Right cardiac atrium (tissue), 5 donors: ENCODE measurements at regions not wholly inside any gene's neighbourhood (a gene's known extent, or its start where the extent isn't known, plus 50 kb on each side); places are given as distances from the start of the nearest gene placed in this dataset.
"Not testable (repeated sequence)": the region's sequence is repeated elsewhere in the genome, so short reads cannot be mapped to it uniquely, and the experiment has no call there.

Experiments used
- ATAC-seq, 2 donors: fragments of 200-7000 bp; cut with Tn5 transposase; one replicate each; pipeline versions ENCODE4 v1.8.0 to v1.9.1; 2020; ENCODE audit warnings: moderate library complexity in 2 of 2, mild to moderate bottlenecking in 1 of 2
- DNase-seq, 3 donors: peaks; one replicate each; pipeline ENCODE4 v3.0.0-alpha.2; 2020
- H3K27ac ChIP-seq: one replicate; pipeline ENCODE4 v1.5.1; 2013; ENCODE audit warnings: mild to moderate bottlenecking, low read length, control low read depth, moderate library complexity
- H3K27me3 ChIP-seq: one replicate; pipeline ENCODE4 v1.6.1; 2013; ENCODE audit not compliant: control insufficient read depth, insufficient read depth
- H3K4me1 ChIP-seq: one replicate; pipeline ENCODE4 v1.6.1; 2013; ENCODE audit warnings: low read length; ENCODE audit not compliant: control insufficient read depth, insufficient read depth
- H3K4me3 ChIP-seq: one replicate; pipeline ENCODE4 v1.5.1; 2013; ENCODE audit warnings: low read length, control low read depth
- H3K9me3 ChIP-seq: one replicate; pipeline ENCODE4 v1.6.1; 2013; ENCODE audit warnings: low read length; ENCODE audit not compliant: control insufficient read depth
- WGBS: extraction: QIAGEN DNeasy Blood & Tissue Kit; methylation state at CpG from one replicate; pipeline ENCODE4 v1.1.7; 2013; 5-methylcytosine and 5-hydroxymethylcytosine counted together
- intact Hi-C, 4 donors: fragments of 100-400 bp; cut with DNase I; formaldehyde crosslinking; loops; one replicate each; pipeline versions ENCODE4 v1.11.0 to v1.14.0; 2022 to 2023
- donor health status: healthy with polysubstance abuse.
- donor health status: DM: no; HTN: yes; CAD: no.
- donor health status: DM: no; HTN: no; CAD: no.
- donor health status: DM: no; HTN: yes; CAD: no; lungs with severe emphysema.
- donor health status: DM: yes; HTN: yes; CAD: no.

DNA sequence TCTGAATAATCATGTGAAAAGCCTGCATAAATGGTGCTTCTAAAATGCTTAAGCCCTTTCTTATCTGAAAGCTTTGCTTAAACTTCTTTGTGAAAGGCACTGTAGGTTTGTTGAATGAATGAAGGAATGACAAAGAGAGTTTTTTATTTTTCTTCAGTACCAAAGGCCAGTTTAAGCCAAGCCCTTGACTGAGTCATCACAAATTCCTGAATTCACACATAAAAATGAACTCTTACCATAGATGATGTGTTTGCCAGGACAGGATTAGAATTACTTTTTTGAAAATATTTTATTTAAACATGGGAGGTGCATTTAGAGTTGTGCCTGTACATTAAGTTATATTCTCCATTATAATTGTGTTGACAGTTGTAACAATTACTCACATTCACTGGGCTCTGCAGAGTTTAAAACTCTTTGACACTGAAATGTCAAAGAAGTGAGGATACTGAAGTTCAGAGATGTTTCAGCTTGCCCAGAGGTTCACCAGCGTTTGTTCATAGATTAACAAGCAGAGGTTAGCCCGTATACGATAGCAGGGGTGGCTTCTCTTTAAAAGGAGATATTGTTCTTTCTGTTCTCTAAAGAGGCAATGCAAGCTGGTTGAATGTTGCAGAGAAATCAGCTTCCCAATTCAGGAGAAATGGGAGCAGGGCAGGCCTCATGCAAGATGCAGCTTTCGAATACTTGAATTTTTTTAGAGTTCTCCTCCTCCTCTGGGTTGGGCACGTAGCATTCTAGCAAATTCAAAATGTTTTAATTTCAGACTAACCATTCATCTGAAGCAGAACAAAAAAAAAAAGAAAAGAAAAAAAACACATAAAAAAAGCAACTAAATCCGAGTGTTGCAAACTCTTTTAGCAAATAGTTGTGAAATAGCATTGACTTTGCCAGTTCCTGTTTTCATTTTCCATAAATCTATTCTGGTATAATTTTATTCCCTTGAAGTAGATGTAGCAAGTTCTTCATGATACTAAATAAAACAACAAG is 358.7 kb upstream of the KLF4 start:
- DNase-seq (no peak), ATAC-seq (peak in 1 of 2 donors; percentile 24)
- intact Hi-C loops, result no loop called here
- H3K9me3 ChIP-seq, result no peaks in the 10 kb centered on the region
- no peaks in the 10 kb centered on the region for H3K4me1 ChIP-seq
- H3K4me3 ChIP-seq, result no peak overlapping the region
- peak overlapping the region; percentile 36 for H3K27ac ChIP-seq
- 52% methylated on average over 6 of the region's 6 CpGs for WGBS
- no peaks in the 10 kb centered on the region for H3K27me3 ChIP-seq

DNA sequence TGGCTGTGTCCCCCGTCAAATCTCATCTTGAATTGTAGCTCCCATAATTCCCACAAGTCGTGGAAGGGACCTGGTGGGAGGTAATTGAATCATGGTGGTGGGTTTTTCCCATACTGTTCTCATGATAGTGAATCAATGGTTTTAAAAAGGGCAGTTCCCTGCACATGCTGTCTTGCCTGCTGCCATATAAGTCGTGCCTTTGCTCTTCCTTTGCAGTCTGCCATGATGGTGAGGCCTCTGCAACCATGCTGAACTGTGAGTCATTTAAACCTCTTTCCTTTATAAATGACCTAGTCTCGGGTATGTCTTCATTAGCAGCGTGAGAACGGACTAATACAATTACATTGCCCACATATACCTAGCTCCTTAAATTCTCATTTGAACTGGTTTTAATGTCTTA is 353.0 kb upstream of the KLF4 start:
- Histone ChIP-seq H3K9me3 (no peaks in the 10 kb centered on the region), H3K4me3 (no peak overlapping the region), H3K27me3 (no peaks in the 10 kb centered on the region), H3K27ac (no peak overlapping the region), H3K4me1 (no peaks in the 10 kb centered on the region)
- 89% methylated on average over 6 of the region's 6 CpGs for WGBS
- DNase-seq, result no peak
- intact Hi-C loops, result no loop called here
- ATAC-seq, result no peak

- no peaks in the 10 kb centered on the region for H3K9me3 ChIP-seq
- intact Hi-C loops, result no loop called here
- 80% methylated on average over 2 of the region's 2 CpGs for WGBS
- DNase-seq, result no peak
- H3K4me3 ChIP-seq, result no peak overlapping the region
- no peak for ATAC-seq
- no peaks in the 10 kb centered on the region for H3K4me1 ChIP-seq
- H3K27me3 ChIP-seq, result no peaks in the 10 kb centered on the region
- no peak overlapping the region for H3K27ac ChIP-seq
Observed at GRCh38 chr9:107841076-107841475, 351.5 kb upstream of the KLF4 start.

DNA sequence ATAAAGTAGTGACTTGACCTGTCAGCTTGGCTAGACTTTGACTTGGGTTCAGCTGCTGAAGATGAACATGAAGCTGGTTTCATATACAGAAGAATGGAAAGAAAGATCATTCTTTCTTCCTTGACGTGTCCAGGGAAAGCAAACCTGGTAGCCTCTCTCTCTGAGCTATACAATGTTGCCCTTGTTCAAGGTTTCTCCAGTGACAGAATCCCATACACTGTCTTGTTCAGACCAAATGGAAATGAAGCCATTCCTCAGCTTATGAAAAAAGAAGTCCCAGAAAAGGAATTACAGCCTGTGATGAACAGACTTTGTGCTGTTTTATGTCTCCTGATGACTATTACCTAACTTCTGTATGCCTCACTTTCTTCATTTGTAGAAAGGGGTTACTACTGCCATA is 349.8 kb upstream of the KLF4 start:
- intact Hi-C loops, result no loop called here
- DNase-seq, result no peak
- no peak overlapping the region for H3K27ac ChIP-seq
- no peak overlapping the region for H3K4me3 ChIP-seq
- H3K9me3 ChIP-seq, result no peaks in the 10 kb centered on the region
- no peaks in the 10 kb centered on the region for H3K27me3 ChIP-seq
- 92% methylated on average over 1 of the region's 1 CpG for WGBS
- no peaks in the 10 kb centered on the region for H3K4me1 ChIP-seq
- ATAC-seq, result no peak

DNA sequence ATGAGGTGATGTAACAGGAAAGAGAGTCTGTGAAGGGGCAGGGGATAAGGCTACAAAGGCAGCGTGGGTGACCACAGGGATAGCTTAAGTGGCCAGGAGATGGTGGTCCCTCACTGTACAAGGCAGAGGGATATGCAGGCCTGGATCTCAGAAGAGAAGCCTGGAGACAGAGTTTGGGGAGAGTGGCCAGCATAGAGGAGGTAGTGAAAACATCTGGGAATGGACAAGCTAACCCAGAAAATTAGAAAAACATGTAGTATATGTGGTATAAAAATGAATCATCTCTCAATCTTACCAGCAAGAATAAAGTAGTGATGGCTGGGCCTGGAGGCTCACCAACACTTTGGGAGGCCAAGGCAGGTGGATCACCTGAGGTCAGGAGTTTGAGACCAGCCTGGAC is 349.2 kb upstream of the KLF4 start:
- Histone ChIP-seq H3K4me3 (no peak overlapping the region), H3K27me3 (no peaks in the 10 kb centered on the region), H3K4me1 (no peaks in the 10 kb centered on the region), H3K27ac (no peak overlapping the region), H3K9me3 (no peaks in the 10 kb centered on the region)
- intact Hi-C loops, result no loop called here
- ATAC-seq (no peak), DNase-seq (no peak)
- 88% methylated on average over 1 of the region's 1 CpG for WGBS

GRCh38 chr9:107836300-107836699 is 346.7 kb upstream of the KLF4 start:
- DNase-seq (no peak), ATAC-seq (no peak)
- 86% methylated on average over 2 of the region's 2 CpGs for WGBS
- intact Hi-C loops, result no loop called here
- Histone ChIP-seq H3K27me3 (no peaks in the 10 kb centered on the region), H3K9me3 (no peaks in the 10 kb centered on the region), H3K27ac (no peak overlapping the region), H3K4me1 (no peaks in the 10 kb centered on the region), H3K4me3 (no peak overlapping the region)

GRCh38 chr9:107833295-107833694 is 343.7 kb upstream of the KLF4 start:
- intact Hi-C loops, result no loop called here
- ATAC-seq (peak in 1 of 2 donors; percentile 49), DNase-seq (no peak)

DNA sequence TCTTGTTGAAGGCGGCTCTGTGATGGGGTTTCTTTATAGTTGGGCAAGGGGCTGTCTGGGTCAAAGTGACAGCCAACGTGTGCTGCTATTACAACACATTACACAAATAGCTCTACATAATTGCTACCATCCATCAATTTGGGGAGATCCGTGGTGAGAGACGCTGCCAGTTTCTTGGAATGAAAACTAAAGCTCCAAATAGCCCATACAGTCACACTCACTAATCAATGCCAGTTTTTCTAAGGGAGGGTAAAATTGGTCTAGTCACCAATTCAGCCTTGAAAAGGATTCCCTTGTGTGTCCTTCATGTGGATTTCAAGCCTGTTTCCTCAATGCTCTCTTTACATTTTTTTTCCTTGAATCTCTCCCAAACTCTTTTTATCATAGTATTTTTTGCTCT is 343.3 kb upstream of the KLF4 start:
- no peak for DNase-seq
- H3K27ac ChIP-seq, result no peak overlapping the region
- ATAC-seq, result no peak
- 81% methylated on average over 4 of the region's 4 CpGs for WGBS
- H3K27me3 ChIP-seq, result no peaks in the 10 kb centered on the region
- no peaks in the 10 kb centered on the region for H3K4me1 ChIP-seq
- no peaks in the 10 kb centered on the region for H3K9me3 ChIP-seq
- intact Hi-C loops, result no loop called here
- H3K4me3 ChIP-seq, result no peak overlapping the region

More at GRCh38 chr9:107833295-107833694, 343.7 kb upstream of the KLF4 start:
- Histone ChIP-seq H3K4me1 (no peaks in the 10 kb centered on the region), H3K9me3 (no peaks in the 10 kb centered on the region), H3K27ac (no peak overlapping the region), H3K4me3 (no peak overlapping the region), H3K27me3 (no peaks in the 10 kb centered on the region)
- WGBS, result 81% methylated on average over 4 of the region's 4 CpGs

DNA sequence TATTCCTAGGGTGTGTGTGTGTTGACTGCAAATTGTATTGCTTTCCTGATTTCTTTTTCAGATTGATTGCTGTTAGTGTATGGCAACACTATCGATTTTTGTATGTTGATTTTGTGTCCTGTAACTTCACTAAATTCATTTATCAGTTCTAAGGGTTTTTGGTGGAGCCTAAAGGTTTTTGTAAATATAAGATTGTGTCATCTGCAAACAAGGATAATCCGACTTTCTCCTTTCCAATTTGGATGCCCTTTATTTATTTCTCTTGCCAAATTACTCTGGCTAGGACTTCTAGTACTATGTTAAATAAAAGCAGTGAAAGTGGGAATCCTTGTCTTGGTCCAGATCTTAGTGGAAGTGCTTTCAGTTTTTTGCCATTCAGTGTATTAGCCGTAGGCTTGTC is 340.9 kb upstream of the KLF4 start:
- DNase-seq, result no peak
- H3K9me3 ChIP-seq, result no peaks in the 10 kb centered on the region
- intact Hi-C loops, result no loop called here
- no peak overlapping the region for H3K27ac ChIP-seq
- 67% methylated on average over 3 of the region's 3 CpGs for WGBS
- H3K4me3 ChIP-seq, result no peak overlapping the region
- H3K4me1 ChIP-seq, result no peaks in the 10 kb centered on the region
- ATAC-seq, result no peak
- H3K27me3 ChIP-seq, result no peaks in the 10 kb centered on the region

- Histone ChIP-seq H3K9me3 (no peaks in the 10 kb centered on the region), H3K27ac (no peak overlapping the region), H3K4me1 (no peaks in the 10 kb centered on the region), H3K4me3 (no peak overlapping the region), H3K27me3 (no peaks in the 10 kb centered on the region)
- DNase-seq, result no peak
- intact Hi-C loops, result no loop called here
- 53% methylated on average over 2 of the region's 2 CpGs for WGBS
- ATAC-seq, result no peak
Observed at GRCh38 chr9:107827884-107828283, 338.3 kb upstream of the KLF4 start.

DNA sequence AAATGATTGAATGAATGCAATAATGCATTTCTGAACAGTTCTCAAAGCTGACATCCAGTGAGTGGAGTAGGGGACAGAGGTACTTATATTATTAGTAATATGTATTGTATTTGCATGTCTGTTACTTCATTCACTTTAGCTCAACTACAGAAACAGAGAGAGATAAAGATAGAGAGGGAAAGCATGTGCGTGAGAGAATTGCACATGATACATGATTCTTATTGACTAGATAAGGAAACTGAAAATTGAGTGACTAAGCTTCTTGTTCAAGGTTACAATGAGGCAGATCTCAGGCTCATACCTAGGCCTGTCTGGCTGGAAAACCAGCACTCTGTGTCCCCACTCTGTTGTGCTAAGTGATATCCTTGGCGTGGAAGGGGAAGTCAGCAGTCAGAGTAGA is 337.7 kb upstream of the KLF4 start:
- Histone ChIP-seq H3K4me1 (no peaks in the 10 kb centered on the region), H3K4me3 (no peak overlapping the region), H3K27me3 (no peaks in the 10 kb centered on the region), H3K9me3 (no peaks in the 10 kb centered on the region), H3K27ac (no peak overlapping the region)
- intact Hi-C loops, result no loop called here
- DNase-seq (no peak), ATAC-seq (peak; percentile 40 to 58)
- 69% methylated on average over 2 of the region's 2 CpGs for WGBS

DNA sequence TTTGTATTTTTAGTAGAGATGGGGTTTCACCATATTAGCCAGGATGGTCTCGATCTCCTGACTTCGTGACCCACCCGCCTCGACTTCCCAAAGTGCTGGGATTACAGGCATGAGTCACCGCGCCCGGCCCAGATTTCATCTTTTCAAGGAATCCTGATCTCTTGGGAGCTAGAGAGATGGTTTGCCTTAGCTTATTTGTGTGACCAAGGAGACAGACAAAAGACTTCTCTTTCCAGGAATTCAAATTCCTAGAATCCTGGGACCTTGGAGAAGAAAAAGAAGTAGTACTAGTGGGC is 337.1 kb upstream of the KLF4 start:
- not testable (repeated sequence) for H3K27ac ChIP-seq, ATAC-seq
- 93% methylated on average over 7 of the region's 7 CpGs for WGBS

More for the DNA sequence above, 337.1 kb upstream of the KLF4 start:
- DNase-seq, H3K27me3 ChIP-seq, H3K4me1 ChIP-seq, H3K9me3 ChIP-seq, intact Hi-C loops, H3K4me3 ChIP-seq: not testable (repeated sequence)
